Hematopoietic multipotent progenitor cell treated with erythropoietin and hydrocortisone succinate and interleukin-3 and kit ligand, for 6 days (in vitro differentiated cells): ENCODE measurements at regions not wholly inside any gene's neighbourhood (a gene's known extent, or its start where the extent isn't known, plus 50 kb on each side); places are given as distances from the start of the nearest gene placed in this dataset.
"Not testable (repeated sequence)": the region's sequence is repeated elsewhere in the genome, so short reads cannot be mapped to it uniquely, and the experiment has no call there.

Experiments
- DNase-seq: peaks from one replicate; pipeline ENCODE4 v3.0.0-alpha.2; 2015

- not testable (repeated sequence) for DNase-seq
Observed at GRCh38 chr9:65449886-65450610, 165.0 kb upstream of the FOXD4L5 start.

GRCh38 chr9:65449423-65449822 lies 164.4 kb upstream of the FOXD4L5 start:
- no peak for DNase-seq

- DNase-seq, result not testable (repeated sequence)
Observed at GRCh38 chr9:65447146-65447545, 162.1 kb upstream of the FOXD4L5 start.

GRCh38 chr9:65445991-65446390 lies 161.0 kb upstream of the FOXD4L5 start:
- not testable (repeated sequence) for DNase-seq

- no peak for DNase-seq
Observed at GRCh38 chr9:65444943-65445342, 159.9 kb upstream of the FOXD4L5 start.

- DNase-seq, result not testable (repeated sequence)
Observed at GRCh38 chr9:65442116-65442515, 157.1 kb upstream of the FOXD4L5 start.

- not testable (repeated sequence) for DNase-seq
Observed at GRCh38 chr9:65441324-65441920, 156.4 kb upstream of the FOXD4L5 start.

- no peak for DNase-seq
Observed at GRCh38 chr9:65437724-65438123, 152.7 kb upstream of the FOXD4L5 start.

GRCh38 chr9:65435464-65435863 lies 150.5 kb upstream of the FOXD4L5 start:
- DNase-seq, result no peak

GRCh38 chr9:65432722-65433323 lies 147.8 kb upstream of the FOXD4L5 start:
- no peak for DNase-seq

- no peak for DNase-seq
Observed at GRCh38 chr9:65432051-65432450, 147.0 kb upstream of the FOXD4L5 start.

- DNase-seq, result no peak
Observed at GRCh38 chr9:65430221-65430620, 145.2 kb upstream of the FOXD4L5 start.

- DNase-seq, result not testable (repeated sequence)
Observed at GRCh38 chr9:65427361-65427760, 142.4 kb upstream of the FOXD4L5 start.

GRCh38 chr9:65426813-65427212 lies 141.8 kb upstream of the FOXD4L5 start:
- not testable (repeated sequence) for DNase-seq

GRCh38 chr9:65426231-65426630 lies 141.2 kb upstream of the FOXD4L5 start:
- DNase-seq, result no peak

- not testable (repeated sequence) for DNase-seq
Observed at GRCh38 chr9:65425183-65425582, 140.2 kb upstream of the FOXD4L5 start.

- DNase-seq, result not testable (repeated sequence)
Observed at GRCh38 chr9:65424437-65424984, 139.5 kb upstream of the FOXD4L5 start.

GRCh38 chr9:65423691-65424436 lies 138.9 kb upstream of the FOXD4L5 start:
- not testable (repeated sequence) for DNase-seq

GRCh38 chr9:65422966-65423690 lies 138.1 kb upstream of the FOXD4L5 start:
- DNase-seq, result not testable (repeated sequence)

- not testable (repeated sequence) for DNase-seq
Observed at GRCh38 chr9:65421486-65421885, 136.5 kb upstream of the FOXD4L5 start.

GRCh38 chr9:65420771-65421170 lies 135.8 kb upstream of the FOXD4L5 start:
- no peak for DNase-seq

GRCh38 chr9:65418966-65419365 lies 134.0 kb upstream of the FOXD4L5 start:
- DNase-seq, result not testable (repeated sequence)
